HS-5 (cell line): ENCODE measurements at regions not wholly inside any gene's neighbourhood (a gene's known extent, or its start where the extent isn't known, plus 50 kb on each side); places are given as distances from the start of the nearest gene placed in this dataset.
A peak's percentile ranks its signal among the peaks of the same experiment; 100 is the strongest.

Experiments
- DNase-seq: peaks from one replicate; pipeline ENCODE4 v3.0.0-alpha.2; 2012; ENCODE audit warnings: low read depth

- DNase-seq: no peak
Measured at GRCh38 chr5:167943343-167943742, 348.1 kb upstream of the WWC1 start.

GRCh38 chr5:167944121-167944852, 347.2 kb upstream of the WWC1 start:
- no peak for DNase-seq

- DNase-seq: peak; percentile 98
Measured at GRCh38 chr5:167945542-167946384, 345.7 kb upstream of the WWC1 start.

- DNase-seq: no peak
Measured at GRCh38 chr5:167947306-167947705, 344.1 kb upstream of the WWC1 start.

- no peak for DNase-seq
Measured at GRCh38 chr5:167948251-167948650, 343.2 kb upstream of the WWC1 start.

- no peak for DNase-seq
Measured at GRCh38 chr5:167949435-167949834, 342.0 kb upstream of the WWC1 start.

- DNase-seq: no peak
Measured at GRCh38 chr5:167950126-167950721, 341.2 kb upstream of the WWC1 start.

GRCh38 chr5:167951116-167951515, 340.3 kb upstream of the WWC1 start:
- DNase-seq: no peak

GRCh38 chr5:167952278-167952995, 339.0 kb upstream of the WWC1 start:
- no peak for DNase-seq

- no peak for DNase-seq
Measured at GRCh38 chr5:167953151-167953798, 338.2 kb upstream of the WWC1 start.

- no peak for DNase-seq
Measured at GRCh38 chr5:167961731-167962130, 329.7 kb upstream of the WWC1 start.

GRCh38 chr5:167964529-167964928, 326.9 kb upstream of the WWC1 start:
- DNase-seq: no peak

GRCh38 chr5:167965710-167966109, 325.7 kb upstream of the WWC1 start:
- no peak for DNase-seq

- no peak for DNase-seq
Measured at GRCh38 chr5:167966979-167967378, 324.5 kb upstream of the WWC1 start.

GRCh38 chr5:167967494-167968177, 323.8 kb upstream of the WWC1 start:
- DNase-seq: no peak

- no peak for DNase-seq
Measured at GRCh38 chr5:167968837-167969236, 322.6 kb upstream of the WWC1 start.

- no peak for DNase-seq
Measured at GRCh38 chr5:167969998-167970397, 321.4 kb upstream of the WWC1 start.

GRCh38 chr5:167971706-167972105, 319.7 kb upstream of the WWC1 start:
- DNase-seq: no peak

- no peak for DNase-seq
Measured at GRCh38 chr5:167973126-167973525, 318.3 kb upstream of the WWC1 start.

- DNase-seq: no peak
Measured at GRCh38 chr5:167984951-167985350, 306.5 kb upstream of the WWC1 start.

GRCh38 chr5:167985373-167985772, 306.1 kb upstream of the WWC1 start:
- DNase-seq: no peak
